ACHN (cell line): ENCODE measurements at regions not wholly inside any gene's neighbourhood (a gene's known extent, or its start where the extent isn't known, plus 50 kb on each side); places are given as distances from the start of the nearest gene placed in this dataset.

Experiments
- DNase-seq: peaks from one replicate; pipeline ENCODE4 v3.0.0-alpha.2; 2015
- in situ Hi-C: cut with HindIII; loops from 2 replicates; pipeline ENCODE4 v1.10.0; 2017; ENCODE audit warnings: low sequenced_read_pairs, low pct_ligation_motif_present, low pct_unique_long_range_greater_than_20kb

DNA sequence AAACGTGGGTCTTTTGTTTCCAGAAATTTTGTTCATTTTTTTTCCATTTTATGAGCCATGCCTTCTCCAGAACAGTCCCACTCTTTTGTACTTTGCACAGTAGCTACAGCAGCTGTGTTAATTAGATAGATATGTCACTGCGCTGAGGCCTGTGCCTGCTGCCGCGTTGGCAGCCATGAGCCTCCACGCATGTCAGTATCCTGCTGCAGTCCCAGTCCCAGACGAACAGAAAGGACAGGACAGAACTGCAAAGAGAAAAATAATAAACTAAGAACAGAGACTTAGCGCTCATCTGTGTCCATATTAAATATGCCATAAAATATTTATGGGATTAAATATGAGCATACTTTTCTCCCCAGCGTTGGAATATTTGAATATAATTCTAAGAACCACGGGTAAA is 442.4 kb upstream of the RARB start:
- DNase-seq, result no peak
- in situ Hi-C loops, result no loop called here

DNA sequence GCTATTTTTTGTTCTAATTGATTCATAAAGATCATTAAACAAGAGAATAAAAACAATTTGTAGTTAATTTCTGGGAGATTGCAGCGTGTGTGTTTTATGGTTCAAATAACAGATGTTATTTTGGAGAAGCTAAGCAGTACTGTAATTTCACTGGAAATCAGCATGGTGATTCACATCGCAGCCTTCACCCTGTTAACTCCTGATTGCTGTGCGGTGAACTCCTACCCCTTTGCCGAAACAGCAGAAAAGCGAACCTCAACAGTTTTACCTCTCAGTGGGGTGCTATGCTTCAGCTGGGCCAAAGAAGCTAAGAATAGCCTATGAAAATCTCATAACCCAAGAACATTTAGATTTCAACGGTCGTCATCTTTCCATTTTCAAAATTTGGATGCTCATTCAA is 441.5 kb upstream of the RARB start:
- no peak for DNase-seq
- in situ Hi-C loops, result no loop called here

DNA sequence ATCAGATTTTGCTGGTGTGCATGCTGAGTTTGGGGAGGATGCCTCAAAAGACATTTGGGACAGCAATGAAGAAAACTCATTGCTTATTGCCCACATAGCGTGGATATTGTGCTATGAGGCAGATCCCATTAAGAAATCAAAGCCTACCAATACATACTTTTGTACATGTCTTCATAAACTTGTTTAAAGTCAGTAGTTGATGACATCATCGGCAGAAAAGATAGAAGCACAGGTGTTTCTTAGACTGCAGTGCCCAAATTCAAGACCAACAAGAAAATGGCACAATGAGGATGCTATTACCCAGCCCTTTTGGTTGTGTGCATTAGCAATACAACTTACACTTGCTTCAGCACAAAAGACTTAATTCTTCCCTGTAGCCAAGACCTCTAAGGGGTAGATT is 428.7 kb upstream of the RARB start:
- in situ Hi-C loops, result no loop called here
- no peak for DNase-seq

- DNase-seq, result no peak
- in situ Hi-C loops, result no loop called here
Measured at GRCh38 chr3:25000971-25001591, 427.0 kb upstream of the RARB start.

- in situ Hi-C loops, result no loop called here
- DNase-seq, result no peak
Measured at GRCh38 chr3:25002052-25002451, 426.0 kb upstream of the RARB start.

DNA sequence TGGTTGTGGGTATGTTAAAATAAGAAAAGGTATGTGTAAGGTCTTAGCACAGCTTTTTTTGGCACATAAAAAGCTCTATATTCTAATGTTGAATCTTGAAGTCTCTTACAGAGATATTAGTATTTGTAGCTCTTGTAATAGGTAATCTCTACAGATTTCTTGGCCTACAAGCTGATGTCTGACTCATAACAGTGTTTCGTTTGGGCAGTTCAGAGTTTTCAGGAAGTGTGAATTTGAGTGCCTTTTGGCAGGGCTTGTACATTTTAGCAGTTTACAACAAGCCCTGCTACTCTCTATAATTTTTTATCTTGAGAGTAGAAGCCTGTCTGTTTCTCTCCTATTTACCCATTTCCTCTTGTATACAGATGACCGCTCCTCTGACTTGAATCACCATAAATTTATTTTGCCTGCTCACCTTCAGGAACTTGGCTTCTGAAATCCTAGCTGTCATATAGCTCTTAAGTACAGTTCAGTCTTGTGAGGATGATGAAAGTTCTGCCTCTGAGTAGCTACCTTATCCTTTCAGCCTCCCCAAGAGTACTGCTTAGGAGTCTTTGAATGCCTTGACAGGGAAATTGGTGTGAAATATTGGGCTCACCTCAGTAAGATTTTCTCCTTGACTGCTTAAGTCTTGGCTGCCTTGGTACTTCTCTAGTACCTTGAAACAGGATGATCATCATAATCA is 419.9 kb upstream of the RARB start:
- peak; percentile 2 for DNase-seq
- in situ Hi-C loops, result no loop called here

- no peak for DNase-seq
- in situ Hi-C loops, result no loop called here
Measured at GRCh38 chr3:25009665-25010064, 418.4 kb upstream of the RARB start.

- DNase-seq, result no peak
- in situ Hi-C loops, result no loop called here
Measured at GRCh38 chr3:25015599-25015998, 412.5 kb upstream of the RARB start.

DNA sequence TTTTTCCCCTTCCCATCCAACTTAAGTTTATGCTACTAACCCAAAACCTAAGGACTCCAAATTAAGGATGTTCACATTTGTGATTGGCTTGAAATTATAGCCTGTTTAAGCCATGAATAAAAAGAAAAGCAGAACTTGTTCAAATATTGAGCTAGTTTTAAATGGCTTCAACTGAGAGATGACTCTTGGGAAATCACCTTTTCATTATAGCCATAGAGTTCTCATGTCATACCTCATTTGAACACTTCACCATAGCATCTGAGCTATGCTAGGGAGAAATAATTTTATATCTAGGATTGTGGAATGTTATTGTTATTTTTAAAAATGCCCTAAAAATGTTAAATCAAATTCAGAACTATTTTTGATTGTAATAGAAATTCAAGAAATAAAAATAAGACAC is 409.2 kb upstream of the RARB start:
- in situ Hi-C loops, result no loop called here
- DNase-seq, result no peak

GRCh38 chr3:25019506-25019905 is 408.6 kb upstream of the RARB start:
- in situ Hi-C loops, result no loop called here
- no peak for DNase-seq

- no peak for DNase-seq
- in situ Hi-C loops, result no loop called here
Measured at GRCh38 chr3:25021816-25022215, 406.2 kb upstream of the RARB start.

DNA sequence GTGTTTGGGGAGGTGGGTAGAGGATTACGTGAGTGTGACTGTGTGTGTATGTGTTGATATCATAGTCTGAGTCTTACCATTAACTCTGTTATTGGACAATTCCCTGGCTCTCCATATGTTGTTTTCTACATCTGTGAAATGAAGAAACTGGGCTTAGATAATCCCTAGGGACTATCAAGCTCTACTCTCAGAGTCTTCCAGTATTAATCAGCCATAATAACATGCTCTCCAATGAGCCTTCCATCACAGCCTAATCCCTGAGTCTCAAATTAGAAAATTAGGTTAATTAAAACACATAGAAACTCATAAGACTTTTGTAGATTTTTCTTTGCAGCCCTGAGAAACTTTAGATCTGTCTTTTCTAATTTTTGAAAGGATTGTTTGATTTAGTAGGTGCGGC is 404.2 kb upstream of the RARB start:
- no peak for DNase-seq
- in situ Hi-C loops, result no loop called here

GRCh38 chr3:25025236-25025635 is 402.8 kb upstream of the RARB start:
- no peak for DNase-seq
- in situ Hi-C loops, result no loop called here

- no peak for DNase-seq
- in situ Hi-C loops, result no loop called here
Measured at GRCh38 chr3:25027650-25028049, 400.4 kb upstream of the RARB start.

- in situ Hi-C loops, result no loop called here
- no peak for DNase-seq
Measured at GRCh38 chr3:25029820-25030219, 398.2 kb upstream of the RARB start.

GRCh38 chr3:25032344-25032743 is 395.7 kb upstream of the RARB start:
- in situ Hi-C loops, result no loop called here
- DNase-seq, result no peak

DNA sequence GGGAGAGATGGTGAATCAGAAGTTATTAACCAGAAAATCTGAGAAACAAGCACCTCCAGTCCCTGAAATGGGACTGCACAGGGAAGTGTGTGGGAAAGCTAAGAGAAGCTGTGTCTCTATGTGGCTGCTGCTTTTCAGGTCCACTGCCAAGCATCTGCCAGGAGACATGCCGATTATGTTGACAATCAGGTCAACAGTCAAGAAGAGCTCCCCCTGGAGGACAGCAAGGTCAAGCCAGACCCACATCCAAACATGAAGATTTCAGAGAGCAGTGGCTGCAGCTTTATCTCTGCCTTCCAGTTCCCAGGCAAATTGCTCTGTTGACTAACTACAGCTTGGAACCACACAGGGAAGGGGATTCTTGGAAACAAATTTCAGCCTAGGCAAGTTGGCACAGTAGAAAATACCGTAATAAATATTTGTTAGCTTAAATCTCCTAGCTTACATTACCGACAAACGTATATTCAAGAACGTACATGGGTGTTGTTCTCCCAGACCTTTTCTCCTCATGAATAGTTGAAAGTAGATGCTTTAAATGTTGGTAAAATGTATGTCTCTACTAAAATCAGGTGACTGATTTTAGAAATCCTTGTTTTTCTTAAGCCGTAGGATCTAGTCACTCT is 394.5 kb upstream of the RARB start:
- in situ Hi-C loops, result no loop called here
- DNase-seq, result peak; percentile 51

- no peak for DNase-seq
Measured at GRCh38 chr3:25035526-25035925, 392.5 kb upstream of the RARB start.

DNA sequence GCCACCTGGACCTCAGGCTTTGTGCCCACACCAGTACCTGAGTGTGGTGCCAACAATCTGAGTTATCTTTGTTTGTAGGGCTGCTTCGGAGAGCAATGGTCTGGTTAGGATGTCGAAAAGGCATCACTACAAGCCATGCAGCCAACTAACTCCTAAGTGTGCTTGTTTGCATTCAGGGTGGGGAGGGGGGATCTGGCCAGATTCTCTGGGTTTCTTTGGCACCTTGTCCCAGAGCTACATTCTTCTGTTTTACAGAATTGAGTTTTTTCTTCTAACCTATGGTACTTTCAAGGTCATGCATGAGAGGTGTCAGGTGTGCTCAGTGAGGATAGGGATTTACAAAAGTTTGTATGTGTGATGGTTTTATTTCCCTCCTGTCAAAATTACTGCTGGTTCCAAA is 391.4 kb upstream of the RARB start:
- no peak for DNase-seq
- in situ Hi-C loops, result no loop called here

More at GRCh38 chr3:25035526-25035925, 392.5 kb upstream of the RARB start:
- in situ Hi-C loops, result no loop called here

DNA sequence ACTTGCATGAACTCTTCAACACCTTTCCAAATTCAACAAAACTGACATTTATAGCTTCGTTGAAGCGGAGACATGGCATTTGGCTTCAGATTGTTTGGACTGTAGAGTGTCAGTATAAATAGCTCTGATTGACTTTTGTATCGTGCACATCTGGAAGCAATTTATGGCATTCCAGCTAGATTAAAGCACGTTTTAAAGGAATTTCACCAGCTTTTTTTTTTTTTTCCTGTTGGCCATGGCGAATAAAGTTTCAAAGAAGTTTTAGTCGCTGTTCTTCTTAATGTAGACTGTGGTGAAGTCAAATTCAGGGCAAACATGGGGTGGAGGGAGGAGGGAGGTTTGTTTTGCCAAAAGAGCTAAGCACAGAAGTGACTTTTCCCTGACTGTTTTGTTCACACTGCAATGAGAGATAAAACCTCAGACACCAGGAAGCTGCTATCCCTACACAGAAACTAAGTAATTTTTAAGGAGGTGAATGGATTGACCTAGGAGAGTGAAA is 391.0 kb upstream of the RARB start:
- no peak for DNase-seq
- in situ Hi-C loops, result no loop called here
